Cardiac muscle cell (in vitro differentiated cells and primary cell): ENCODE measurements at regions not wholly inside any gene's neighbourhood (a gene's known extent, or its start where the extent isn't known, plus 50 kb on each side); places are given as distances from the start of the nearest gene placed in this dataset.

Experiments used
- DNase-seq, 2 donors: peaks; one replicate each; pipeline versions ENCODE4 v3.0.0 to v3.0.0-alpha.2; 2010 to 2017; ENCODE audit warnings: low read depth in 1 of 2, low spot score in 1 of 2
- H3K27ac ChIP-seq: fragments of 200-600 bp; sonication (generic); 2 replicates; pipeline ENCODE4 v1.5.1; 2016
- H3K27me3 ChIP-seq: fragments of 200-600 bp; sonication (generic); 2 replicates; pipeline ENCODE4 v1.6.0; 2016; ENCODE audit warnings: control low read depth
- H3K36me3 ChIP-seq: fragments of 200-600 bp; sonication (generic); 2 replicates; pipeline ENCODE4 v1.5.1; 2016; ENCODE audit warnings: control low read depth
- H3K4me1 ChIP-seq: fragments of 200-600 bp; sonication (generic); 2 replicates; pipeline ENCODE4 v1.8.1; 2017; ENCODE audit warnings: low read depth, mild to moderate bottlenecking, mixed run types
- H3K4me3 ChIP-seq: fragments of 200-600 bp; sonication (generic); 2 replicates; pipeline ENCODE4 v1.5.1; 2016; ENCODE audit warnings: mild to moderate bottlenecking
- H3K9me3 ChIP-seq: fragments of 200-600 bp; sonication (generic); 2 replicates; pipeline ENCODE4 v1.5.1; 2017; ENCODE audit warnings: low read depth, mild to moderate bottlenecking, control low read depth
- CTCF ChIP-seq: IDR thresholded peaks from 2 replicates; pipeline ENCODE4 v1.5.1; 2012; ENCODE audit warnings: low read depth, mild to moderate bottlenecking, low read length

GRCh38 chr7:36790311-36790787 lies 66.1 kb upstream of the AOAH start:
- no peak overlapping the region for H3K27ac ChIP-seq
- H3K4me1 ChIP-seq, result peaks cover 9% of the 10 kb centered on the region
- H3K27me3 ChIP-seq, result no peaks in the 10 kb centered on the region
- H3K36me3 ChIP-seq, result no peaks in the 10 kb centered on the region
- TF ChIP-seq CTCF, result no peak
- DNase-seq, result peak in 1 of 2 donors; percentile 14
- H3K9me3 ChIP-seq, result no peaks in the 10 kb centered on the region
- no peak overlapping the region for H3K4me3 ChIP-seq

- Histone ChIP-seq H3K27me3 (no peaks in the 10 kb centered on the region), H3K9me3 (no peaks in the 10 kb centered on the region), H3K4me1 (peaks cover 9% of the 10 kb centered on the region), H3K4me3 (no peak overlapping the region), H3K27ac (no peak overlapping the region), H3K36me3 (no peaks in the 10 kb centered on the region)
- no peak for TF ChIP-seq CTCF
- no peak for DNase-seq
Observed at GRCh38 chr7:36788825-36789470, 64.7 kb upstream of the AOAH start.

- H3K27ac ChIP-seq, result no peak overlapping the region
- DNase-seq, result no peak
- no peaks in the 10 kb centered on the region for H3K27me3 ChIP-seq
- no peak for TF ChIP-seq CTCF
- H3K4me1 ChIP-seq, result peaks cover 9% of the 10 kb centered on the region
- no peaks in the 10 kb centered on the region for H3K36me3 ChIP-seq
- H3K9me3 ChIP-seq, result no peaks in the 10 kb centered on the region
- H3K4me3 ChIP-seq, result no peak overlapping the region
Observed at GRCh38 chr7:36787933-36788378, 63.7 kb upstream of the AOAH start.

- Histone ChIP-seq H3K4me1 (peaks cover 7% of the 10 kb centered on the region), H3K4me3 (no peak overlapping the region), H3K27ac (no peak overlapping the region), H3K27me3 (no peaks in the 10 kb centered on the region), H3K9me3 (no peaks in the 10 kb centered on the region), H3K36me3 (no peaks in the 10 kb centered on the region)
- TF ChIP-seq CTCF, result peak; percentile 8
- DNase-seq, result peak in 1 of 2 donors; percentile 57
Observed at GRCh38 chr7:36784991-36785940, 61.0 kb upstream of the AOAH start.

- no peaks in the 10 kb centered on the region for H3K27me3 ChIP-seq
- H3K4me1 ChIP-seq, result no peaks in the 10 kb centered on the region
- H3K4me3 ChIP-seq, result no peak overlapping the region
- no peak overlapping the region for H3K27ac ChIP-seq
- no peaks in the 10 kb centered on the region for H3K36me3 ChIP-seq
- H3K9me3 ChIP-seq, result no peaks in the 10 kb centered on the region
- no peak for DNase-seq
- TF ChIP-seq CTCF, result no peak
Observed at GRCh38 chr7:36781011-36781738, 56.9 kb upstream of the AOAH start.
